SK-N-SH (cell line): ENCODE measurements at regions not wholly inside any gene's neighbourhood (a gene's known extent, or its start where the extent isn't known, plus 50 kb on each side); places are given as distances from the start of the nearest gene placed in this dataset.

Experiments
- CTCF ChIA-PET: fragments of 300-600, 350-600 bp; formaldehyde crosslinking; extraction: SDS; loops from one replicate; lab custom pipeline; 2021; lab: Yijun Ruan, JAX
- POLR2A ChIA-PET: fragments of 350-600 bp; sonication (Branson Sonifier 250); formaldehyde crosslinking; extraction: SDS; loops from one replicate; lab custom pipeline; 2020; ENCODE audit warnings: antibody characterized with exemption, inconsistent platforms; lab: Yijun Ruan, JAX
- DNase-seq: peaks from one replicate; pipeline ENCODE4 v3.0.0; 2012
- H2AFZ ChIP-seq: fragments of 200-600 bp; sonication (generic); 2 replicates; pipeline ENCODE4 v1.8.1; 2016; ENCODE audit warnings: antibody characterized with exemption, mild to moderate bottlenecking, low read depth
- H3F3A ChIP-seq: fragments of 200-600 bp; sonication (generic); replicated peaks from 2 replicates; pipeline ENCODE3; 2016; ENCODE audit warnings: antibody characterized with exemption, mild to moderate bottlenecking; ENCODE audit not compliant: insufficient read depth
- H3K27ac ChIP-seq, 2 experiments: fragments of 200-500 bp in 1 of 2; fragments of 200-600 bp in 1 of 2; sonication (Bioruptor generic) in 1 of 2; sonication (generic), shearing (Covaris generic) in 1 of 2; 2 replicates each; pipeline versions ENCODE4 v1.5.1 to v1.6.1; 2014 to 2016; ENCODE audit warnings: low read depth in 2 of 2, inconsistent platforms in 1 of 2, low read length in 1 of 2, mild to moderate bottlenecking in 1 of 2, mixed read lengths in 1 of 2
- H3K27me3 ChIP-seq: fragments of 200-600 bp; sonication (generic), shearing (Covaris generic); 2 replicates; pipeline ENCODE4 v1.6.1; 2016; ENCODE audit warnings: mixed run types; ENCODE audit not compliant: insufficient read depth
- H3K36me3 ChIP-seq, 2 experiments: fragments of 200-500 bp in 1 of 2; fragments of 200-600 bp in 1 of 2; sonication (Bioruptor generic) in 1 of 2; sonication (generic) in 1 of 2; replicated peaks in 1 of 2; 2 replicates each; pipeline versions ENCODE3 to v1.5.1; 2014 to 2016; ENCODE audit warnings: low read length in 1 of 2, mild to moderate bottlenecking in 1 of 2; ENCODE audit not compliant: insufficient read depth in 2 of 2, control insufficient read depth in 1 of 2
- H3K4me1 ChIP-seq, 2 experiments: fragments of 200-500 bp in 1 of 2; fragments of 200-600 bp in 1 of 2; sonication (Bioruptor generic) in 1 of 2; sonication (generic), shearing (Covaris generic) in 1 of 2; 2 replicates each; pipeline versions ENCODE4 v1.5.1 to v1.6.1; 2014 to 2016; ENCODE audit warnings: low read depth in 1 of 2, low read length in 1 of 2, mixed run types in 1 of 2; ENCODE audit not compliant: insufficient read depth in 2 of 2, control insufficient read depth in 1 of 2
- H3K4me2 ChIP-seq: fragments of 200-600 bp; sonication (generic), shearing (Covaris generic); 2 replicates; pipeline ENCODE4 v1.6.1; 2017; ENCODE audit warnings: mixed run types
- H3K4me3 ChIP-seq, 2 experiments: fragments of 200-500 bp in 1 of 2; fragments of 200-600 bp in 1 of 2; sonication (Bioruptor generic) in 1 of 2; sonication (generic), shearing (Covaris generic) in 1 of 2; 2 replicates each; pipeline versions ENCODE4 v1.5.1 to v1.8.1; 2014 to 2016; ENCODE audit warnings: low read depth in 2 of 2, inconsistent platforms in 1 of 2, low read length in 1 of 2, mild to moderate bottlenecking in 1 of 2, mixed read lengths in 1 of 2, moderate library complexity in 1 of 2
- H3K79me2 ChIP-seq: fragments of 200-600 bp; sonication (generic); 2 replicates; pipeline ENCODE4 v1.8.1; 2017; ENCODE audit warnings: mild to moderate bottlenecking; ENCODE audit not compliant: insufficient read depth
- H3K9ac ChIP-seq: fragments of 200-600 bp; sonication (generic); 2 replicates; pipeline ENCODE4 v1.6.1; 2017; ENCODE audit warnings: mixed run types
- H3K9me2 ChIP-seq: fragments of 200-600 bp; sonication (generic); 2 replicates; pipeline ENCODE4 v1.6.1; 2017; ENCODE audit warnings: mixed run types
- H3K9me3 ChIP-seq: fragments of 200-600 bp; sonication (generic); 2 replicates; pipeline ENCODE4 v1.6.1; 2017; ENCODE audit warnings: mixed run types, mild to moderate bottlenecking, moderate library complexity
- H4K20me1 ChIP-seq: fragments of 200-600 bp; sonication (generic); 2 replicates; pipeline ENCODE4 v1.6.1; 2017; ENCODE audit warnings: mild to moderate bottlenecking, mixed run types; ENCODE audit not compliant: insufficient read depth
- CTCF ChIP-seq: fragments of 200-600 bp; sonication (generic); IDR thresholded peaks from 2 replicates; pipeline ENCODE4 v1.6.1; 2017; ENCODE audit warnings: antibody characterized with exemption, mild to moderate bottlenecking, moderate library complexity
- ELF1 ChIP-seq: IDR thresholded peaks from 2 replicates; pipeline ENCODE4 v1.4.0; 2012
- EP300 ChIP-seq, 2 experiments: IDR thresholded peaks; 2 replicates each; pipeline versions ENCODE4 v1.4.0 to v1.6.1; 2012; ENCODE audit warnings: borderline replicate concordance in 1 of 2, low read depth in 1 of 2, low read length in 1 of 2
- EZH2phosphoT487 ChIP-seq: fragments of 200-600 bp; sonication (generic); IDR thresholded peaks from 2 replicates; pipeline ENCODE4 v1.6.1; 2017; ENCODE audit warnings: low read depth, mixed run types, mild to moderate bottlenecking, antibody characterized with exemption, moderate library complexity, borderline replicate concordance
- FOSL2 ChIP-seq: IDR thresholded peaks from 2 replicates; pipeline ENCODE4 v1.4.0; 2012; ENCODE audit warnings: low read depth, mild to moderate bottlenecking, moderate library complexity, borderline replicate concordance
- FOXM1 ChIP-seq: IDR thresholded peaks from 2 replicates; pipeline ENCODE4 v1.4.0; 2012; ENCODE audit warnings: low read depth, mild to moderate bottlenecking
- GABPA ChIP-seq: IDR thresholded peaks from 2 replicates; pipeline ENCODE4 v1.4.0; 2012; ENCODE audit warnings: low read depth, mild to moderate bottlenecking
- JUND ChIP-seq: IDR thresholded peaks from 2 replicates; pipeline ENCODE4 v1.4.0; 2012
- MAX ChIP-seq: IDR thresholded peaks from 2 replicates; pipeline ENCODE4 v1.4.0; 2012; ENCODE audit warnings: low read depth
- MEF2A ChIP-seq: IDR thresholded peaks from 2 replicates; pipeline ENCODE4 v1.4.0; 2012; ENCODE audit warnings: low read depth, borderline replicate concordance
- MXI1 ChIP-seq: IDR thresholded peaks from 2 replicates; pipeline ENCODE4 v1.6.1; 2012; ENCODE audit warnings: mild to moderate bottlenecking, low read depth, low read length, improper control_type of control experiment
- NFIC ChIP-seq: IDR thresholded peaks from 2 replicates; pipeline ENCODE4 v1.4.0; 2012; ENCODE audit warnings: borderline replicate concordance
- NRF1 ChIP-seq: IDR thresholded peaks from 2 replicates; pipeline ENCODE4 v1.6.1; 2012; ENCODE audit warnings: low read depth, mild to moderate bottlenecking, low read length
- RCOR1 ChIP-seq: fragments of 150-350 bp; IDR thresholded peaks from 2 replicates; pipeline ENCODE4 v1.6.1; 2017; ENCODE audit warnings: antibody characterized with exemption, low read length
- SIN3A ChIP-seq: IDR thresholded peaks from 2 replicates; pipeline ENCODE4 v1.6.1; 2012; ENCODE audit warnings: low read depth, mild to moderate bottlenecking, low read length, moderate library complexity, borderline replicate concordance
- SMC3 ChIP-seq: IDR thresholded peaks from 2 replicates; pipeline ENCODE4 v1.6.1; 2012; ENCODE audit warnings: low read depth, low read length, improper control_type of control experiment
- TCF12 ChIP-seq: IDR thresholded peaks from 2 replicates; pipeline ENCODE4 v1.4.0; 2012
- YY1 ChIP-seq: IDR thresholded peaks from 2 replicates; pipeline ENCODE4 v1.4.0; 2012; ENCODE audit warnings: low read depth, mild to moderate bottlenecking
- WGBS: methylation state at CpG from one replicate; pipeline ENCODE4 v1.1.6; 2017; ENCODE audit warnings: low lambda C conversion rate; 5-methylcytosine and 5-hydroxymethylcytosine counted together
- TF ChIP-seq, protein P1 (sequence below): fragments of 150-350 bp; IDR thresholded peaks from 2 replicates; pipeline ENCODE4 v1.6.1; 2017; ENCODE audit warnings: antibody characterized with exemption, low read length, low read depth, borderline replicate concordance
- TF ChIP-seq, protein P2 (sequence below): IDR thresholded peaks from 2 replicates; pipeline ENCODE4 v1.6.1; 2012; ENCODE audit warnings: mild to moderate bottlenecking, low read depth, low read length, moderate library complexity
- TF ChIP-seq, protein P3 (sequence below): IDR thresholded peaks from 2 replicates; pipeline ENCODE4 v1.4.0; 2012; ENCODE audit warnings: low read depth, borderline replicate concordance
- TF ChIP-seq, protein P4 (sequence below): IDR thresholded peaks from 2 replicates; pipeline ENCODE4; 2012
- TF ChIP-seq, protein P5 (sequence below): IDR thresholded peaks from 2 replicates; pipeline ENCODE4 v1.4.0; 2012; ENCODE audit warnings: low read depth, borderline replicate concordance

- TF ChIP-seq, protein P1, sequence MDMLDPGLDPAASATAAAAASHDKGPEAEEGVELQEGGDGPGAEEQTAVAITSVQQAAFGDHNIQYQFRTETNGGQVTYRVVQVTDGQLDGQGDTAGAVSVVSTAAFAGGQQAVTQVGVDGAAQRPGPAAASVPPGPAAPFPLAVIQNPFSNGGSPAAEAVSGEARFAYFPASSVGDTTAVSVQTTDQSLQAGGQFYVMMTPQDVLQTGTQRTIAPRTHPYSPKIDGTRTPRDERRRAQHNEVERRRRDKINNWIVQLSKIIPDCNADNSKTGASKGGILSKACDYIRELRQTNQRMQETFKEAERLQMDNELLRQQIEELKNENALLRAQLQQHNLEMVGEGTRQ, result no peak
- TF ChIP-seq MAX (no peak), MEF2A (no peak), YY1 (no peak), SMC3 (no peak), FOXM1 (0 out of 2 replicates have a peak, but pooled peaks have one; percentile 20), ELF1 (peak; percentile 52; the same call in 1 of the 2 replicates), MXI1 (no peak), EP300 (IDR thresholded peaks at IDR 0.05; ENCODE audit: borderline replicate concordance in 1 of 2, low read depth in 1 of 2, low read length in 1 of 2) (peak in 1 of 2 experiments; percentile 32; a peak in 1 of 4 replicates), JUND (peak; percentile 37; the same call in 1 of the 2 replicates), CTCF (no peak), NRF1 (no peak), TCF12 (peak; percentile 31; the same call in 1 of the 2 replicates), FOSL2 (no peak), SIN3A (no peak), NFIC (no peak), EZH2phosphoT487 (no peak), RCOR1 (no peak), GABPA (no peak)
- TF ChIP-seq, protein P2, sequence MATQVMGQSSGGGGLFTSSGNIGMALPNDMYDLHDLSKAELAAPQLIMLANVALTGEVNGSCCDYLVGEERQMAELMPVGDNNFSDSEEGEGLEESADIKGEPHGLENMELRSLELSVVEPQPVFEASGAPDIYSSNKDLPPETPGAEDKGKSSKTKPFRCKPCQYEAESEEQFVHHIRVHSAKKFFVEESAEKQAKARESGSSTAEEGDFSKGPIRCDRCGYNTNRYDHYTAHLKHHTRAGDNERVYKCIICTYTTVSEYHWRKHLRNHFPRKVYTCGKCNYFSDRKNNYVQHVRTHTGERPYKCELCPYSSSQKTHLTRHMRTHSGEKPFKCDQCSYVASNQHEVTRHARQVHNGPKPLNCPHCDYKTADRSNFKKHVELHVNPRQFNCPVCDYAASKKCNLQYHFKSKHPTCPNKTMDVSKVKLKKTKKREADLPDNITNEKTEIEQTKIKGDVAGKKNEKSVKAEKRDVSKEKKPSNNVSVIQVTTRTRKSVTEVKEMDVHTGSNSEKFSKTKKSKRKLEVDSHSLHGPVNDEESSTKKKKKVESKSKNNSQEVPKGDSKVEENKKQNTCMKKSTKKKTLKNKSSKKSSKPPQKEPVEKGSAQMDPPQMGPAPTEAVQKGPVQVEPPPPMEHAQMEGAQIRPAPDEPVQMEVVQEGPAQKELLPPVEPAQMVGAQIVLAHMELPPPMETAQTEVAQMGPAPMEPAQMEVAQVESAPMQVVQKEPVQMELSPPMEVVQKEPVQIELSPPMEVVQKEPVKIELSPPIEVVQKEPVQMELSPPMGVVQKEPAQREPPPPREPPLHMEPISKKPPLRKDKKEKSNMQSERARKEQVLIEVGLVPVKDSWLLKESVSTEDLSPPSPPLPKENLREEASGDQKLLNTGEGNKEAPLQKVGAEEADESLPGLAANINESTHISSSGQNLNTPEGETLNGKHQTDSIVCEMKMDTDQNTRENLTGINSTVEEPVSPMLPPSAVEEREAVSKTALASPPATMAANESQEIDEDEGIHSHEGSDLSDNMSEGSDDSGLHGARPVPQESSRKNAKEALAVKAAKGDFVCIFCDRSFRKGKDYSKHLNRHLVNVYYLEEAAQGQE, result no peak
- TF ChIP-seq, protein P3, sequence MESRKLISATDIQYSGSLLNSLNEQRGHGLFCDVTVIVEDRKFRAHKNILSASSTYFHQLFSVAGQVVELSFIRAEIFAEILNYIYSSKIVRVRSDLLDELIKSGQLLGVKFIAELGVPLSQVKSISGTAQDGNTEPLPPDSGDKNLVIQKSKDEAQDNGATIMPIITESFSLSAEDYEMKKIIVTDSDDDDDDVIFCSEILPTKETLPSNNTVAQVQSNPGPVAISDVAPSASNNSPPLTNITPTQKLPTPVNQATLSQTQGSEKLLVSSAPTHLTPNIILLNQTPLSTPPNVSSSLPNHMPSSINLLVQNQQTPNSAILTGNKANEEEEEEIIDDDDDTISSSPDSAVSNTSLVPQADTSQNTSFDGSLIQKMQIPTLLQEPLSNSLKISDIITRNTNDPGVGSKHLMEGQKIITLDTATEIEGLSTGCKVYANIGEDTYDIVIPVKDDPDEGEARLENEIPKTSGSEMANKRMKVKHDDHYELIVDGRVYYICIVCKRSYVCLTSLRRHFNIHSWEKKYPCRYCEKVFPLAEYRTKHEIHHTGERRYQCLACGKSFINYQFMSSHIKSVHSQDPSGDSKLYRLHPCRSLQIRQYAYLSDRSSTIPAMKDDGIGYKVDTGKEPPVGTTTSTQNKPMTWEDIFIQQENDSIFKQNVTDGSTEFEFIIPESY, result no peak
- TF ChIP-seq, protein P4, sequence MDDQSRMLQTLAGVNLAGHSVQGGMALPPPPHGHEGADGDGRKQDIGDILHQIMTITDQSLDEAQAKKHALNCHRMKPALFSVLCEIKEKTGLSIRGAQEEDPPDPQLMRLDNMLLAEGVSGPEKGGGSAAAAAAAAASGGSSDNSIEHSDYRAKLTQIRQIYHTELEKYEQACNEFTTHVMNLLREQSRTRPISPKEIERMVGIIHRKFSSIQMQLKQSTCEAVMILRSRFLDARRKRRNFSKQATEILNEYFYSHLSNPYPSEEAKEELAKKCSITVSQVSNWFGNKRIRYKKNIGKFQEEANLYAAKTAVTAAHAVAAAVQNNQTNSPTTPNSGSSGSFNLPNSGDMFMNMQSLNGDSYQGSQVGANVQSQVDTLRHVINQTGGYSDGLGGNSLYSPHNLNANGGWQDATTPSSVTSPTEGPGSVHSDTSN, result peak; percentile 29
- TF ChIP-seq, protein P5, sequence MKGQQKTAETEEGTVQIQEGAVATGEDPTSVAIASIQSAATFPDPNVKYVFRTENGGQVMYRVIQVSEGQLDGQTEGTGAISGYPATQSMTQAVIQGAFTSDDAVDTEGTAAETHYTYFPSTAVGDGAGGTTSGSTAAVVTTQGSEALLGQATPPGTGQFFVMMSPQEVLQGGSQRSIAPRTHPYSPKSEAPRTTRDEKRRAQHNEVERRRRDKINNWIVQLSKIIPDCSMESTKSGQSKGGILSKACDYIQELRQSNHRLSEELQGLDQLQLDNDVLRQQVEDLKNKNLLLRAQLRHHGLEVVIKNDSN, result no peak
- no peak overlapping the region for H2AFZ ChIP-seq
- H3K79me2 ChIP-seq, result peaks cover 85% of the 10 kb centered on the region
- H4K20me1 ChIP-seq, result no peaks in the 10 kb centered on the region
- peak overlapping the region; percentile 19 for H3K4me2 ChIP-seq
- POLR2A ChIA-PET, result no interaction called here
- H3K36me3 ChIP-seq, result no peaks in the 10 kb centered on the region
- WGBS, result 19% methylated on average over 1 of the region's 1 CpG
- H3K27me3 ChIP-seq, result no peaks in the 10 kb centered on the region
- DNase-seq, result no peak
- peaks cover 19% of the 10 kb centered on the region for H3F3A ChIP-seq
- H3K9me2 ChIP-seq, result no peaks in the 10 kb centered on the region
- no peak overlapping the region for H3K4me3 ChIP-seq
- no peak overlapping the region for H3K9ac ChIP-seq
- no peaks in the 10 kb centered on the region for H3K9me3 ChIP-seq
- peak overlapping the region; percentile 58 to 61 for H3K27ac ChIP-seq
- H3K4me1 ChIP-seq, result peaks cover 42 to 51% of the 10 kb centered on the region in 2 experiments
- CTCF ChIA-PET, result interaction anchor here (0.6 to 1.2 kb wide), 2 partner anchors 56 to 270 kb away, joined by 3 read pairs; no protein-coding TSS in a partner anchor
Observed at GRCh38 chr14:71591929-71592328, 340.3 kb upstream of the RGS6 start.
